NCI-H510A (cell line): ENCODE measurements at regions not wholly inside any gene's neighbourhood (a gene's known extent, or its start where the extent isn't known, plus 50 kb on each side); places are given as distances from the start of the nearest gene placed in this dataset.
"Not testable (repeated sequence)": the region's sequence is repeated elsewhere in the genome, so short reads cannot be mapped to it uniquely, and the experiment has no call there.

Experiments
- DNase-seq: peaks from one replicate; lab custom pipeline; 2025; lab: John Stamatoyannopoulos, UW

GRCh38 chr3:115388811-115389210 lies 234.5 kb upstream of the GAP43 start:
- DNase-seq, result no peak

GRCh38 chr3:115396801-115397200 lies 226.5 kb upstream of the GAP43 start:
- DNase-seq, result no peak

GRCh38 chr3:115397433-115397832 lies 225.9 kb upstream of the GAP43 start:
- DNase-seq, result no peak

DNA sequence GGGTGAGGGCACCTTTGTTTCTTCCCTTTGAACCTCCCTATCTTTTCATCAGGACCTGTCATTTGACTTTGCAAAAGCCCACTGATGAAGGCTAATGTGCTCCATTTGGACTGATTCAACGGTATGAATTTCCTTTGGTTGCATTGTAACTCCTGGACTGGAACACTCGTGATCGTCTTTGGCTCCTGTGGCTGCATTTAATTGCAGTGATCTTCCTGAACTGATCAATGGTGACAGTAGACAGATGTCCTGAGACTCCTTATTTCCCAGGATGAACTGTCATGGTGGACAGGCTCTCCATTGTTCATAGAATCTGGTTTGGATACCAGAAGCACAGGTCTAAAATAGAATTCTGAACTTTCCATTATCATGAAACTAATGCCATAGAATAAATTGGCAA lies 224.8 kb upstream of the GAP43 start:
- DNase-seq, result no peak

- no peak for DNase-seq
Observed at GRCh38 chr3:115399750-115400149, 223.6 kb upstream of the GAP43 start.

GRCh38 chr3:115401298-115401697 lies 222.0 kb upstream of the GAP43 start:
- no peak for DNase-seq

GRCh38 chr3:115401851-115402501 lies 221.3 kb upstream of the GAP43 start:
- DNase-seq, result no peak

DNA sequence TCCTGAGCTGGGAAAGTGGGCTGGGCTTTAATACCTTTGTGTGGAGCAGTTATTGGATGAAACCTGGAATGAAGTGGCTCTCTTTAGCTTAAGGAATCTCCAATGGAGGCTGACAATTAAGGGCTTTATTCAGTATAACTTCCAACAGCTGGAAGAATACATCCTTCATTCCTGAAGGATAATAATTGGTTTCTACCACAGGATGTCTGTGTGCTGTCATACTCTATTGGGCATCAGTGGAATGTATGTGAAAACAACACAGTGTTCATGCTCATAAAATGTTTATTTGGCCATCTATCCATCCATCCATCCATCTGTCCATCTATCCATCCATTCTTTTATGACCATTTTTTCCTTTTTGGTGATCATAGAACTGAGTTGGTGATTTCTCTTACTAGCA lies 220.7 kb upstream of the GAP43 start:
- no peak for DNase-seq

- no peak for DNase-seq
Observed at GRCh38 chr3:115403786-115404185, 219.5 kb upstream of the GAP43 start.

DNA sequence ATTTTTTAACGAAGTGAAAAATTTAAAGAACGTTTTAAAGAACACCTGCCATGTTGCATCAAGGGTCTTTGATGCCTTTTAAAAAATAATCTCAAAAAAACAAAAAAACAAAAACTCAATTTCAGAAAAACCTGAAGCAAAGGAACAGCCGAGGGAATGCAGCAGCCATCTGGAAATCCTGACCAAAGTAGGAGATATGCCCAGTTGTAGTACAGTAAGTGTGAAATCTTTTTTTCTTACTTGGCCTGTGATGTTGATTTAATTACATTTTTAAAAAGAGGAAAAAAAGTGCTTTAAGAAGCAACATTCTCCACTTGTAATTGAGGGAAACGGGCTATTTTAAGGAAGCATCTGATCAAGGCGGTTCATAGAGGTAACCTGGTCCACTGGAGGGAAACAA lies 213.7 kb upstream of the GAP43 start:
- no peak for DNase-seq

DNA sequence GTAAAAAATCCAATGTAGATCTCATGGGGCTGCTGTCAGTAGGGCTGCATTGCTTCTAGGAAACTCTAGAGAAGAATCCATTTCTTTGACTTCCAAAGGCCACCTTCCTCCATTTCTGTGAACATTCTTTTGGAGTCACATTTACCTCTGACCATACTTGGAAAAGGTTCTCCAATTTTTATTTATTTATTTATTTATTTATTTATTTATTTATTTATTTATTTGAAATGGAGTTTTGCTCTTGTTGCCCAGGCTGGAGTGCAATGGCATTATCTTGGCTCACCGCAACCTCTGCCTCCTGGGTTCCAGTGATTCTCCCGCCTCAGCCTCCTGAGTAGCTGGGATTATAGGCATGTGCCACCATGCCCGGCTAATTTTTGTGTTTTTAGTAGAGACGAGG lies 208.7 kb upstream of the GAP43 start:
- DNase-seq, result not testable (repeated sequence)

- DNase-seq, result no peak
Observed at GRCh38 chr3:115415246-115415996, 207.9 kb upstream of the GAP43 start.

GRCh38 chr3:115418583-115418982 lies 204.7 kb upstream of the GAP43 start:
- no peak for DNase-seq

DNA sequence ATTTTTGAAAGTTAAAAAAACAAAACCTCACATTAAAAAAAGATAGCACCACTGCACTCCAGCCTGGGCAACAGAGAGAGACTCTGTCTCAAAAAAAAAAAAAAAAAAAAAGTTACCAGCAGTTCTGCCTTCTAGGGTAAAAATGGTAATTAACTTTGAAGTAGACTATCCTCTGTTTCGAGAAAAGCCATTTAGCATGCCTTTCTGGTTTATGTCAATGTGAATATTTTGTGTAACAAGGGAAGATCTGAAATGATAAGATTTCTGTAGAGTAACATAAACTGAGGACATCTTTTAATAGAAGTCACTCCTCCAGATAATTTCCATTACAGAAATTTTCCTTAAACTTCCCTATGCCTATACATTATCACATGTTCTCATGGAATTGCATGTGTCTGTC lies 203.2 kb upstream of the GAP43 start:
- DNase-seq, result no peak

GRCh38 chr3:115423170-115423569 lies 200.1 kb upstream of the GAP43 start:
- no peak for DNase-seq

GRCh38 chr3:115428841-115429240 lies 194.5 kb upstream of the GAP43 start:
- no peak for DNase-seq

DNA sequence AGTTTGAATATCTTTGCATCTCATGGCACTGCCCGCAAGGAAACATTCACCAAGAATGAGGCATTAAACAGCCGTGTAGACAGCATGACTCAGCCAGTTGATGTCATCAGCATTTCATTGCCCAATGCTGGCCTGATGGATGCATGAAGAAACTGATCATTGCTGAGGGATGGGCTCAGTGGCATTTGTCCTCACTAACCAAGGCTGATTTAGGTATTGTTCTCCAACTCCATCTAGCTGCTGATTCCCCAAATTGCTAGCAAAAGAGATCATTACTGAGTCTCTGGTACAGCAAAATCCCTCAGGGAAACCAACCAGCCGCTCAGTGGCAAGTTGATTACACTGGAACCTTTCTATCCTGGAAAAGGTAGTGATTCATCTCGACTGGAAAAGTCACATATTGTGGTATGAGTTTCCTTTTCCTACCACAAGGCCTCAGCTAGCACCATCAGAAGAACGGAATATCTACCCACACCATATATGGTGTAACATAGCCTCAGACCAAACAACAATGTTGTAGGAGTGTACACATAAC lies 186.5 kb upstream of the GAP43 start:
- no peak for DNase-seq

DNA sequence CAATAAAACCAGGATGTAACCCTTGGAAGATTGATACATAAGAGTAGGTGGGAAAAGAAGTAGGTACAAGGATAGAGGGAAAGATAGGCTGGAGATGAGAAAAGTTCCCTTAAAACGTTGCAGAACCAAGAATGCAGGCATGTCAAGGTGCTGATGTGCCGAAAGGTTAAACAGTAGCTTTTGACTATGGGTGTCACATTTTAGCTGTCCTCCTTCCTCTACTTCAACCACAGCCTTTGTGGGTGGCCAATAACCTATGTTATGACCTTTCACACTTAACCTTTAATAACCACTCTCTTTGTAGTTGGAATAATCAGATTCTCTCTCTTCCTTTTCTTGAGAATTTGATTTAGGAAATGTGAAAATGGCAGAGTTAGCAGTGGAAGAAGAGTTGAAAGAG lies 184.5 kb upstream of the GAP43 start:
- DNase-seq, result no peak

GRCh38 chr3:115445559-115445958 lies 177.8 kb upstream of the GAP43 start:
- DNase-seq, result no peak

- no peak for DNase-seq
Observed at GRCh38 chr3:115448851-115449250, 174.5 kb upstream of the GAP43 start.

DNA sequence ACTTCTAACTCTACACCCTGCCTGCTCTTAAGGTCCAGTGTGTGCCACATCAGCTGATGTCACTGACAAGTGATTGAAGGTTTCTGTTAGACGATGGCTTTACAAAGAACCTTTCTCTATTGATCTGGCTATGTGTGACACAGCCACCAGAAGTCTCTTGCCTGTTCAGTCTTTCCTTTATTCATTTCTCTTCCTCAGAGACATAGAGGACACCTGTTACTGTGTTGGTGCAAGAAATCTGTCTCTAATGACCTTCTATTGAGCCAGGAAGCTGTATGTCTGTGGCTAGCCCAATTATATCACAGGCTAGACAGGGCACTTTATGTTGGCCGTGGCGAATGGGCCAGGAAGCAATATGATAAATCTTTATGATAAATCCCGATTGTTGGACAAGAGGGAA lies 173.3 kb upstream of the GAP43 start:
- DNase-seq, result no peak

- DNase-seq, result no peak
Observed at GRCh38 chr3:115464036-115464435, 159.3 kb upstream of the GAP43 start.

- DNase-seq, result peak; percentile 8
Observed at GRCh38 chr3:115469649-115470048, 153.7 kb upstream of the GAP43 start.

DNA sequence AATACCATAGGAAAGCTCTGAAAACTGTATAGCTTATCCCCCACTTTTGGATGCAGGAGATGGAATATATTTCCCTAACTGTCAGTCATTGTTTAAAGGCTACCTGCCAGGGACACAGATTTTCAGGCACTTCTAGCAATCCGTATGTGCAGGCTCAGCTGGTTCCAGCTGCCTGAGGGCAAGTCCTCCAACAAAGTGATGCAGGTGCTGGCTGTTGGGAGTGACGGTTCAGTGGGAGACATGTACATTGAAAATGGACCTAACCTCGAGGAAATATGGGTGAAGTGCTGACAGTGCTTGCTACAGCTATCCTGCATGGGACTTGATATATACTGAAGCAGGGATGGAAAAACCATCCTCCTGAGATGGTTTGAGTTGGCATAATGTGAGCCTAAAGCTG lies 153.1 kb upstream of the GAP43 start:
- peak; percentile 30 for DNase-seq
